Ureter (tissue), 1 donor: ENCODE measurements at regions not wholly inside any gene's neighbourhood (a gene's known extent, or its start where the extent isn't known, plus 50 kb on each side); places are given as distances from the start of the nearest gene placed in this dataset.

ENCODE experiments used
- DNase-seq: peaks from one replicate; pipeline ENCODE4 v3.0.0-alpha.2; 2020; ENCODE audit warnings: low spot score
- donor health status: DM: yes; HTN: yes; CAD: no.

GRCh38 chr13:54884682-54885081 is 1856.1 kb downstream of the OLFM4 start:
- DNase-seq: no peak

GRCh38 chr13:54890976-54891375 is 1862.4 kb downstream of the OLFM4 start:
- DNase-seq: no peak

- DNase-seq: no peak
Measured at GRCh38 chr13:54901316-54901715, 1872.7 kb downstream of the OLFM4 start.

- DNase-seq: no peak
Measured at GRCh38 chr13:54912367-54912766, 1883.8 kb downstream of the OLFM4 start.

GRCh38 chr13:54913668-54914067 is 1885.1 kb downstream of the OLFM4 start:
- no peak for DNase-seq

- no peak for DNase-seq
Measured at GRCh38 chr13:54927538-54927937, 1898.9 kb downstream of the OLFM4 start.

DNA sequence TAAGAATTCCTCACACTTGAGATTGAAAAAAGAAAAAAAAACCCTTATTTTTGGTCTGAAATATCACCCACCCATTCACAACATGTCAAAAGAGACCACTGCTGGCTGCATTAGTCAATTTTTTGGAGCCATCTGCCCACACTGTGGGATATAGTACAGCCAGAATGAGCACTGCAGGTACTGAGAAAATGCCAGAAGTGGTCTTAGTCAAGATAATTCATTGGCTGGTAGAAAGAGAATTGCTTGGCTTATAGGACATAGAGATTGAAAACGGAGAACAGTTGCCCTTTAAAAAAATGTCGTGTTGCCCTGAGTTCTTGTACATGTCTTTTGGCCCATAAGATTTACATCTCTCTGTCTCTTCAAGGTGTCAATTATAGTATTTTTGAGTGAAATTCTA is 1899.5 kb downstream of the OLFM4 start:
- no peak for DNase-seq

DNA sequence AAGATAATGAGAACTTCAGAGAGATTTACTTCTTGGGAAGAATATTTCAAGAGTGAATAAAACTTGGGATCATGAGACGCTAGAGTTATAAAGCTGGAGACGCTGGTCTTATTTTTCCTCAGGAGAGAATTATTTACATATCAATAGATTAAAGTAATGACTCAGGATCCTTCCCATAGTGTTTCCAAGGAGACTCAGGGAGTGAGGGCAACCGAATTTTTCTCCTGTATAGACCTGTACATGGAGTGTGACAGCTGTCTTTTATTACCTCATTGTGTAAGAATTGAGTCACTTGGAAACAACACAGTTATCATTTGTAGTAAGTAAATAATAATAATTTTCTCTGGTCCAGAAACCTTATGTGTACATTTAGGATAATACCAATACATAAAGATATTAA is 1905.5 kb downstream of the OLFM4 start:
- DNase-seq: no peak

DNA sequence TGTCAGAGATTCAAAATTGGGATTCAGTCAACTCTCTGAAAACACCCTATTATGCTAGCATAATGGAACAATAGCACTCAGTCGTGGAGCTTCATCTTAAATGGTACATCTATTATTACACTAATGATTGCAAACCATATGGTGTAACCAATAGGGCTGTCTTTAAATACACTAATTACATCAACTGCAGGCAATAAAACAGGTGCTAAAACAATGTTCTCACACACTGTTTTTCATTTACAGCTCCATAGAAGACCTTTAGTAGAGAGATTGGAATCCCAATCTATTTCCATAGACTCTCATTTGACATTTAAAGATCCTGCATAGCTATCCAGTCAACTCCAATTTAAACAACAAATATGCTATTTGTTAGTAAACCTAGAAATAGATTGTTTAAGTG is 1917.4 kb downstream of the OLFM4 start:
- DNase-seq: no peak

- DNase-seq: no peak
Measured at GRCh38 chr13:54949735-54950134, 1921.1 kb downstream of the OLFM4 start.

- DNase-seq: no peak
Measured at GRCh38 chr13:54950546-54950945, 1921.9 kb downstream of the OLFM4 start.

- no peak for DNase-seq
Measured at GRCh38 chr13:54953786-54954185, 1925.2 kb downstream of the OLFM4 start.

GRCh38 chr13:54958781-54959180 is 1930.2 kb downstream of the OLFM4 start:
- no peak for DNase-seq

GRCh38 chr13:54965881-54966280 is 1937.3 kb downstream of the OLFM4 start:
- DNase-seq: no peak

- no peak for DNase-seq
Measured at GRCh38 chr13:54972838-54973237, 1944.2 kb downstream of the OLFM4 start.

DNA sequence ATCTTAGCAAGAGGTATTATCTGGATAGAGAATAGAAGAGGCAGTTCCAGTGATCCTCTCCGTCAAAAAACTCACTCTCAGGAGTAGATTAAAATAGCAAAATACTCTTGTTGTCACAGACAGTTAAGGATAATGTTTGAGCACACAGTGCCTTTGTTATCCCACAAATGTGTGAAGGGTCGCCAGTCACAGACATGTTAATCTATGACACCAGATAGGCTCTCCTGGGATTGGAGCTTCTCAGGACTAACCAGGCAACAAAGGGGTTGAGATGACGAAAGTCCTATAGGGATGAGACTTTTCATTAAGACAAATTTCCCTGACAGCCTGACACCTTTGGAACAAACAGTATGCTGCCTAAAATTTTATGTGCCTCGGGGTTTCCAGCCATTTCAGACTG is 1947.1 kb downstream of the OLFM4 start:
- DNase-seq: no peak

GRCh38 chr13:54980651-54981050 is 1952.0 kb downstream of the OLFM4 start:
- no peak for DNase-seq

DNA sequence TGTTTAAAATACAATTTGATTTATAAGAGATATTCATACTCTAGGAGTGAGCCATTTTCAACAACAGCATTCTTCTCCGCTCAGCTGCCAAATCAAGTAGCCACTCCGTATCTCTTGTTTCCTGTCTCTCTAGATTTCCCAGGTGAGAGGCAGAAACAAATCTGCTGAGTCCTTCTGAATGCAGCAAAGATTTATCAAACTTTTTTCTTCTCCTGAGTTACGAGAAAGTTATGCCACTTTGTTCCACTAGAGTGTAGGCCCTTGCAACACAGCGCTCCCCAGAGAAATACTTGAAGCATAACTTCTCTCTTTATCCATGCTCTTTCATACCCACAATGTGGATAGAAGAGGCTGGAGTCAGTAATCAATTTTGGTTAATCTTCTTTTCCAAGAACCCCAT is 1960.8 kb downstream of the OLFM4 start:
- no peak for DNase-seq

DNA sequence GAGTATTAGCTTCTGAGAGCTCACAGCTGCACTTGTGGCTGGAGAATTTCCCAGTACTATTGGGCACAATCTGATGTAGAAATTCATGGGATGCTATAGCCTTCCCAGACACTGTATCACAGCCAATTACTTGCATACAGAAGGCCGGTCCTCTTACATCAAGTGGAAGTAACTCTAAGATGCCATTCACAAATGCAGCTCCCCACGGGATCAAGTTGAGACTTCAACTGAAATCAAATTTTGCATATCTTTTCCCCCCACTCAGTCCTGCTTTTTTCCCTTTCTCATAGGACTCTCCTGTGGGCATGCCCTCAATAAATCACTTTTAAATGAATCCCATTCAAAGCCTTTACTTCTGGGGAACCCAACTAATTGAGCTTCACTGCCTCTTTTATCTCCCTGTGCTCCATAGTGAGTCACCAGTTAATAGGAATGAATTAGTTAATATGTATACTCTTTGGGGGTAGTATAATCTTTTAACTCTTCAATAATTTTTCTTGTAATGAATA is 1970.8 kb downstream of the OLFM4 start:
- DNase-seq: no peak

- DNase-seq: no peak
Measured at GRCh38 chr13:55000043-55000442, 1971.4 kb downstream of the OLFM4 start.

DNA sequence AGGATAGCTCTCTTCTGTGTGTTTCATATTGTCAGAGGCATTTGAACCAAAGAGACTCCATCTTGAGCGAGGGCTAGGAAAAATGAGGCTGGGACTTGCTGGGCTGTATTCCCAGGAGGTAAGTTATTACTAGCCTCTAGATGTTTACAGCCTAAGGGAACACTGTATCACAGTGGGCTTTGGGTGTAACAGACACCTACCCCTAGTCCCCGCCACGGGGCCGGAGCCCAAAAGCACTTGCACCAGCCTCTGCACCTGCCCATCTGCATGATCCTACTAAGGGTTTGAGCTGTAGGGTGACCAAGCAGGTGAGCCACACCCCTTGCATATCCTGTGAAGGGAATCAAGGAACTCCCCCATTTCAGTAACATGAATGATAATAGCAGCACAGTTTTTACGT is 1972.2 kb downstream of the OLFM4 start:
- DNase-seq: no peak

DNA sequence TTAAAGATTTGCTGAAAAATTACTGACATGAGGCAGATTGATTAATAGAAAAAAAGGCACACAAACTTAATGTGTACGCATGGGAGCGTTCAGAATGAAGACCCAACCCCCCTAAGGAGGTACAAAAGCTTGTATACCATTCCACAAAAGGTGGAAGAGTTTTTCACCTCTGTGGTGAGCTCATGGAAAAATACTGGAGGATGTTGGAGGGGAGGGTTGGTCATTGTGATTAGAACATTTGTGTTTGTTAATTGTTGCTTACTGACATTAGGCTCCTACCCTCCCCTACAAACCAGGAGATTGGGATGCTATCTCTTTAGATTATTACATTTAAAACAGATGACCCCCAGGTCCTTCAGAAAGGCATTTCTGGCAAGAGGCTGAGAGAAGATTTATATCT is 1973.3 kb downstream of the OLFM4 start:
- DNase-seq: no peak

DNA sequence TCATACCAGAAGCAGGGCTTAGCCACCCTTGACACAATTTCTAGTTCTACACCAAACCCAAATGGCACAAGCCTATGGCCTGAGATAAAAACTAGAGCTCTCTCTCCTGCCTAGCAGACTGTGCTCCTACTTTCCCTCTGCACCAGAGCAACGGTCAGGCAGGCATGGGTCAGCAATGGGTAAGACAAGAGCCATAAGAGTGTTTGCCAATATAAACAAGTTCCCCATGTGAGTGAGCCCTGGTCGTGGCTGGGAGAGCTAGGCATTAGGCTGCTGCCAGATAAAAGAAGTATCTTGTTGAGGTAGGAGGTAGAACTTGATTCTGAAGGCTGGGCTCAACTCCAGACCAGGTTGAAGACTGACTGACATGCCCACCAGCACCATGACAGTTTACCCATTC is 1979.1 kb downstream of the OLFM4 start:
- no peak for DNase-seq

DNA sequence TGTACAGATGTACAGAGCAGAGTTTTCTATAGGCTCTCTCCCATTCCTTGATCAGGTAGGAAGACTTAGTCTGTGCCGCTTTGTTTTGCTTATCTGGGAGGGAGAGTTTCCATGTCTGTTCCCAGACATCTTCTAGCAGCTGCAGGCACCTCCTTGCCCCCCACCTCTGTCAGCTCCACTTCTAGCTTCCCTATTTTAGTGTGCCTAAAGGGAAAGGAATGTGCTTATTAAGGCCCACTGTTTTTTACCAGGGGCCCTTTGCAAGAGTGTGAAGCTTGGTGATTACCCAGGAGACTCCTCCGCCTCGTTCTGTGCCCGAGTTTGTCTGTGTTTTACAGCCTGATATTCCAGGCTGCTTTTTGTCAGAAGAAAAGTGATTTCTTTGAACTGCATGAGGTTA is 1984.4 kb downstream of the OLFM4 start:
- no peak for DNase-seq

DNA sequence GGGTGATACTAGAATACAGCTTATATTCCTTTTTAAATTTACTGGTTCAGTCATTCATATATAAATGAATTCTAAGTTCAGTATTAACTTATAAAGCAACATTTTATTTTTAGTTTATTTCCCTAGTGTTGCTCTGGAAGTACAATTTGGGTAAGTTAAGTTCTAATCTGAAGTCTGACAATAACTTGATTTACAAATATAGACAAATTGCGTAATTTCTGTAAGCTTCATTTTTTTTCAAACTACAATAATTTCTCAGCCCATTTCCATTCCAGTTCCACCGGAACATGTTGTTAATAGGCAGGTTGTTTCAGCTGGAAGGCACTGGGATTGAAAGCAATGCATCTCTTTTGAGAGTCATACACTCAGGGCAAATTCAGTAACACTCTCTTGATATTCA is 2000.7 kb downstream of the OLFM4 start:
- no peak for DNase-seq
